H9 (cell line): ENCODE measurements at regions not wholly inside any gene's neighbourhood (a gene's known extent, or its start where the extent isn't known, plus 50 kb on each side); places are given as distances from the start of the nearest gene placed in this dataset.

Experiments used
- DNase-seq: peaks from one replicate; pipeline ENCODE4 v3.0.0-alpha.2; 2017
- H2AFZ ChIP-seq: one replicate; pipeline ENCODE4 v1.6.1; 2013; ENCODE audit warnings: mild to moderate bottlenecking, low read length, control low read depth, moderate library complexity
- H2AK5ac ChIP-seq: 2 replicates; pipeline ENCODE4 v1.6.1; 2013; ENCODE audit warnings: low read length, control low read depth, mixed read lengths; ENCODE audit not compliant: insufficient read length
- H2BK120ac ChIP-seq: one replicate; pipeline ENCODE4 v1.6.1; 2013; ENCODE audit warnings: low read depth, mild to moderate bottlenecking, low read length, control low read depth, inconsistent platforms; ENCODE audit not compliant: poor library complexity, severe bottlenecking
- H2BK12ac ChIP-seq: 2 replicates; pipeline ENCODE4 v1.6.1; 2013; ENCODE audit warnings: low read length, control low read depth, mixed read lengths, low read depth; ENCODE audit not compliant: insufficient read length
- H2BK15ac ChIP-seq: 2 replicates; pipeline ENCODE4 v1.6.1; 2013; ENCODE audit warnings: low read depth, low read length, control low read depth
- H2BK20ac ChIP-seq: one replicate; pipeline ENCODE4 v1.6.1; 2013; ENCODE audit warnings: low read depth, mild to moderate bottlenecking, low read length, control low read depth, inconsistent platforms; ENCODE audit not compliant: poor library complexity, severe bottlenecking
- H2BK5ac ChIP-seq: 2 replicates; pipeline ENCODE4 v1.6.1; 2013; ENCODE audit warnings: low read length, control low read depth, mixed read lengths; ENCODE audit not compliant: insufficient read length
- H3K14ac ChIP-seq: 2 replicates; pipeline ENCODE4 v1.6.1; 2013; ENCODE audit warnings: low read length, control low read depth; ENCODE audit not compliant: insufficient read depth
- H3K18ac ChIP-seq: 2 replicates; pipeline ENCODE4 v1.6.1; 2013; ENCODE audit warnings: low read depth, mild to moderate bottlenecking, mixed read lengths, low read length, control low read depth; ENCODE audit not compliant: insufficient read length
- H3K23ac ChIP-seq: 2 replicates; pipeline ENCODE4 v1.6.1; 2013; ENCODE audit warnings: low read length, control low read depth, mixed read lengths, low read depth; ENCODE audit not compliant: insufficient read length
- H3K23me2 ChIP-seq: 2 replicates; pipeline ENCODE4 v1.6.1; 2013; ENCODE audit warnings: low read depth, mild to moderate bottlenecking, mixed read lengths, low read length, control low read depth; ENCODE audit not compliant: insufficient read length, poor library complexity, severe bottlenecking
- H3K27ac ChIP-seq: 2 replicates; pipeline ENCODE4 v1.5.1; 2013; ENCODE audit warnings: low read length, control low read depth, mixed read lengths, low read depth; ENCODE audit not compliant: insufficient read length
- H3K27me3 ChIP-seq: 2 replicates; pipeline ENCODE4 v1.6.1; 2013; ENCODE audit warnings: low read length, control low read depth, inconsistent platforms; ENCODE audit not compliant: insufficient read depth
- H3K4ac ChIP-seq: 2 replicates; pipeline ENCODE4 v1.6.1; 2013; ENCODE audit warnings: low read depth, mild to moderate bottlenecking, control low read depth, inconsistent platforms, low read length, moderate library complexity
- H3K4me1 ChIP-seq: 2 replicates; pipeline ENCODE4 v1.6.1; 2013; ENCODE audit warnings: low read length, control low read depth, inconsistent platforms; ENCODE audit not compliant: insufficient read depth
- H3K4me2 ChIP-seq: 2 replicates; pipeline ENCODE4 v1.6.1; 2013; ENCODE audit warnings: low read length, control low read depth, mixed read lengths; ENCODE audit not compliant: insufficient read length, insufficient read depth
- H3K56ac ChIP-seq: 2 replicates; pipeline ENCODE4 v1.6.1; 2013; ENCODE audit warnings: low read depth, mild to moderate bottlenecking, mixed read lengths, low read length, control low read depth; ENCODE audit not compliant: insufficient read length
- H3K79me1 ChIP-seq: 2 replicates; pipeline ENCODE4 v1.6.1; 2013; ENCODE audit warnings: low read depth, mild to moderate bottlenecking, moderate library complexity, low read length, control low read depth, inconsistent platforms; ENCODE audit not compliant: insufficient read depth, poor library complexity, severe bottlenecking
- H3K79me2 ChIP-seq: 2 replicates; pipeline ENCODE4 v1.6.1; 2013; ENCODE audit warnings: low read length, control low read depth, inconsistent platforms; ENCODE audit not compliant: insufficient read depth
- H3K9ac ChIP-seq: 2 replicates; pipeline ENCODE4 v1.6.1; 2013; ENCODE audit warnings: low read length, control low read depth, mixed read lengths; ENCODE audit not compliant: insufficient read length; ENCODE audit errors: extremely low read depth
- H3K9me3 ChIP-seq: one replicate; pipeline ENCODE4 v1.6.1; 2013; ENCODE audit warnings: low read depth, low read length, inconsistent platforms; ENCODE audit not compliant: control insufficient read depth
- H3T11ph ChIP-seq: one replicate; pipeline ENCODE4 v1.6.1; 2013; ENCODE audit warnings: mild to moderate bottlenecking, low read length, control low read depth, inconsistent platforms
- H4K20me1 ChIP-seq: one replicate; pipeline ENCODE4 v1.6.1; 2013; ENCODE audit not compliant: control insufficient read depth, insufficient read length, insufficient read depth
- H4K5ac ChIP-seq: 2 replicates; pipeline ENCODE4 v1.6.1; 2013; ENCODE audit warnings: low read depth, mild to moderate bottlenecking, mixed read lengths, low read length, control low read depth; ENCODE audit not compliant: insufficient read length
- H4K8ac ChIP-seq: replicated peaks from 2 replicates; pipeline ENCODE4 v1.6.1; 2013; ENCODE audit warnings: low read length, control low read depth, mixed read lengths, low read depth; ENCODE audit not compliant: insufficient read length
- H4K91ac ChIP-seq: 2 replicates; pipeline ENCODE4 v1.6.1; 2013; ENCODE audit warnings: low read depth, mild to moderate bottlenecking, moderate library complexity, mixed read lengths, low read length, control low read depth; ENCODE audit not compliant: insufficient read length
- H3K27ac Mint-ChIP-seq, 3 experiments: 2 replicates in 2 of 3; 3 replicates in 1 of 3; pipeline ENCODE4 v1.8.0; 2020 to 2021; ENCODE audit warnings: mixed read lengths in 3 of 3, mild to moderate bottlenecking in 1 of 3, moderate library complexity in 1 of 3
- H3K27me3 Mint-ChIP-seq: 2 replicates; pipeline ENCODE4 v1.8.0; 2021; ENCODE audit warnings: low read depth, mild to moderate bottlenecking, moderate library complexity, mixed read lengths
- H3K36me3 Mint-ChIP-seq, 3 experiments: 2 replicates in 2 of 3; 3 replicates in 1 of 3; pipeline ENCODE4 v1.8.0; 2020 to 2021; ENCODE audit warnings: low read depth in 3 of 3, mixed read lengths in 3 of 3; ENCODE audit not compliant: insufficient read depth in 1 of 3
- H3K4me1 Mint-ChIP-seq, 2 experiments: 2 replicates each; pipeline ENCODE4 v1.8.0; 2020; ENCODE audit warnings: mixed read lengths in 2 of 2
- H3K4me3 Mint-ChIP-seq, 2 experiments: 2 replicates in 1 of 2; 3 replicates in 1 of 2; pipeline ENCODE4 v1.8.0; 2020 to 2021; ENCODE audit warnings: mild to moderate bottlenecking in 2 of 2, mixed read lengths in 2 of 2, moderate library complexity in 1 of 2
- H3K9me3 Mint-ChIP-seq, 2 experiments: 2 replicates in 1 of 2; 3 replicates in 1 of 2; pipeline ENCODE4 v1.8.0; 2020; ENCODE audit warnings: mild to moderate bottlenecking in 2 of 2, mixed read lengths in 2 of 2, moderate library complexity in 1 of 2
- WGBS: extraction: QIAGEN DNeasy Blood & Tissue Kit; methylation state at CpG from one replicate; pipeline ENCODE4 v1.1.7; 2013; ENCODE audit warnings: missing lambda C conversion rate, low lambda C conversion rate, mixed read lengths; ENCODE audit not compliant: insufficient read length; ENCODE audit errors: extremely low coverage; 5-methylcytosine and 5-hydroxymethylcytosine counted together
- TF ChIP-seq, protein P1 (sequence below): fragments of 200-600 bp; sonication (generic); conservative IDR thresholded peaks from 3 replicates; pipeline ENCODE4 v1.8.0; 2021; ENCODE audit warnings: antibody characterized with exemption, mild to moderate bottlenecking

DNA sequence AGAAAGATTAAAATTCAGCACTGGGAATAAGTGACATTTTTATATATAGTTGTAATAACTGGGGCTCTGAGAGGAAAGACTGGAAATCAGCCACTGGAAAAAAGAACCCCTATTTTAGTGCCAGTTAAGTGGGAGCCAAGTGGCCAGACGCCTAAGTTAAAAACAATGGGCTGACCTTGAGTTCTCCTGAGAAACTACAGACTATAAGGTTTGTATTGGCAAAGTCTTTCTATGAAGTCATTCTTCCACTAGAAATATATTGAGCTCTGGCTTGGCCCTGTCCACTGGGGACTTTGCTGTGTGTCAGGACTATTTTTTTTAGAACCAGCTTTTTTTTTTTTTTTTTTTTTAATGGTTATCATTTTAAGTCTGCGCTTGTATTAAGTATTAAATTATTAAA, 210.6 kb upstream of the FZD8 start:
- no peaks in the 10 kb centered on the region for H3K79me1 ChIP-seq
- 100% methylated on average over 1 of the region's 2 CpGs for WGBS
- DNase-seq: no peak
- H3K4me2 ChIP-seq: no peak overlapping the region
- no peak overlapping the region for H4K5ac ChIP-seq
- no peak overlapping the region for H3K56ac ChIP-seq
- H3K27me3 ChIP-seq: no peaks in the 10 kb centered on the region
- H2BK120ac ChIP-seq: no peak overlapping the region
- no peak overlapping the region for H2AK5ac ChIP-seq
- peaks cover 5% of the 10 kb centered on the region; the same call in 1 of the 2 replicates for H3K4me1 ChIP-seq
- no peaks in the 10 kb centered on the region for H3K23me2 ChIP-seq
- no peak overlapping the region for H4K8ac ChIP-seq
- no peak overlapping the region for H2BK12ac ChIP-seq
- H2AFZ ChIP-seq: no peak overlapping the region
- H3T11ph ChIP-seq: no peak overlapping the region
- TF ChIP-seq, protein P1, sequence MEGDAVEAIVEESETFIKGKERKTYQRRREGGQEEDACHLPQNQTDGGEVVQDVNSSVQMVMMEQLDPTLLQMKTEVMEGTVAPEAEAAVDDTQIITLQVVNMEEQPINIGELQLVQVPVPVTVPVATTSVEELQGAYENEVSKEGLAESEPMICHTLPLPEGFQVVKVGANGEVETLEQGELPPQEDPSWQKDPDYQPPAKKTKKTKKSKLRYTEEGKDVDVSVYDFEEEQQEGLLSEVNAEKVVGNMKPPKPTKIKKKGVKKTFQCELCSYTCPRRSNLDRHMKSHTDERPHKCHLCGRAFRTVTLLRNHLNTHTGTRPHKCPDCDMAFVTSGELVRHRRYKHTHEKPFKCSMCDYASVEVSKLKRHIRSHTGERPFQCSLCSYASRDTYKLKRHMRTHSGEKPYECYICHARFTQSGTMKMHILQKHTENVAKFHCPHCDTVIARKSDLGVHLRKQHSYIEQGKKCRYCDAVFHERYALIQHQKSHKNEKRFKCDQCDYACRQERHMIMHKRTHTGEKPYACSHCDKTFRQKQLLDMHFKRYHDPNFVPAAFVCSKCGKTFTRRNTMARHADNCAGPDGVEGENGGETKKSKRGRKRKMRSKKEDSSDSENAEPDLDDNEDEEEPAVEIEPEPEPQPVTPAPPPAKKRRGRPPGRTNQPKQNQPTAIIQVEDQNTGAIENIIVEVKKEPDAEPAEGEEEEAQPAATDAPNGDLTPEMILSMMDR: no peak
- no peak overlapping the region for H3K9ac ChIP-seq
- no peak overlapping the region for H3K4ac ChIP-seq
- no peak overlapping the region for H2BK5ac ChIP-seq
- Mint-ChIP-seq H3K36me3 (no peaks in the 10 kb centered on the region), H3K4me1 (peaks cover 25 to 26% of the 10 kb centered on the region in 2 experiments), H3K9me3 (no peaks in the 10 kb centered on the region), H3K27me3 (no peaks in the 10 kb centered on the region), H3K27ac (no peak overlapping the region), H3K4me3 (no peak overlapping the region)
- no peak overlapping the region for H3K14ac ChIP-seq
- H3K23ac ChIP-seq: no peak overlapping the region
- no peak overlapping the region for H3K27ac ChIP-seq
- H3K79me2 ChIP-seq: no peaks in the 10 kb centered on the region
- H2BK15ac ChIP-seq: no peak overlapping the region
- H3K18ac ChIP-seq: no peak overlapping the region
- H4K20me1 ChIP-seq: no peaks in the 10 kb centered on the region
- H3K9me3 ChIP-seq: no peaks in the 10 kb centered on the region
- H4K91ac ChIP-seq: no peak overlapping the region
- no peak overlapping the region for H2BK20ac ChIP-seq
